ENCODE measurements at regions not wholly inside any gene's neighbourhood (a gene's known extent, or its start where the extent isn't known, plus 50 kb on each side); places are given as distances from the start of the nearest gene placed in this dataset.
A peak's percentile ranks its signal among the peaks of the same experiment; 100 is the strongest.

- DNase-seq (ENCODE audit: low read depth in 2 of 2) = peak; percentile 51 to 59
These were observed 66.7 kb upstream of the PITRM1 start for GRCh38 chr10:3239066-3239919.

- no peak for DNase-seq (ENCODE audit: low read depth in 2 of 2)
These were observed 65.7 kb upstream of the PITRM1 start for GRCh38 chr10:3238115-3238871.

GRCh38 chr10:3237530-3237929 lies 64.9 kb upstream of the PITRM1 start:
- no peak for DNase-seq (ENCODE audit: low read depth in 2 of 2)

GRCh38 chr10:3236644-3237404 lies 64.2 kb upstream of the PITRM1 start:
- DNase-seq (ENCODE audit: low read depth in 2 of 2) = no peak

GRCh38 chr10:3235996-3236510 lies 63.5 kb upstream of the PITRM1 start:
- no peak for DNase-seq (ENCODE audit: low read depth in 2 of 2)

- no peak for DNase-seq (ENCODE audit: low read depth in 2 of 2)
These were observed 62.8 kb upstream of the PITRM1 start for GRCh38 chr10:3235395-3235794.

GRCh38 chr10:3233486-3233990 lies 61.0 kb upstream of the PITRM1 start:
- no peak for DNase-seq (ENCODE audit: low read depth in 2 of 2)

- no peak for DNase-seq (ENCODE audit: low read depth in 2 of 2)
These were observed 59.6 kb upstream of the PITRM1 start for GRCh38 chr10:3231951-3232730.

GRCh38 chr10:3229815-3230214 lies 57.2 kb upstream of the PITRM1 start:
- DNase-seq (ENCODE audit: low read depth in 2 of 2) = no peak

- no peak for DNase-seq (ENCODE audit: low read depth in 2 of 2)
These were observed 56.0 kb upstream of the PITRM1 start for GRCh38 chr10:3228629-3228945.

GRCh38 chr10:3226960-3227744 lies 54.6 kb upstream of the PITRM1 start:
- no peak for DNase-seq (ENCODE audit: low read depth in 2 of 2)

- DNase-seq (ENCODE audit: low read depth in 2 of 2) = no peak
These were observed 53.0 kb upstream of the PITRM1 start for GRCh38 chr10:3225561-3225960.

GRCh38 chr10:3224241-3224640 lies 51.7 kb upstream of the PITRM1 start:
- DNase-seq (ENCODE audit: low read depth in 2 of 2) = no peak

- DNase-seq (ENCODE audit: low read depth in 2 of 2) = no peak
These were observed 50.0 kb upstream of the PITRM1 start for GRCh38 chr10:3222626-3223025.
